CD4-positive, CD25-positive, alpha-beta regulatory T cell (primary cell): ENCODE measurements at regions not wholly inside any gene's neighbourhood (a gene's known extent, or its start where the extent isn't known, plus 50 kb on each side); places are given as distances from the start of the nearest gene placed in this dataset.
"Not testable (repeated sequence)": the region's sequence is repeated elsewhere in the genome, so short reads cannot be mapped to it uniquely, and the experiment has no call there.

ENCODE experiments used
- ATAC-seq, 2 donors: fragments of 150-1000 bp; cut with Tn5 transposase; one replicate each; pipeline ENCODE4 v1.10.0; 2021; ENCODE audit warnings: low read depth in 2 of 2, moderate number of reproducible peaks in 2 of 2, moderate library complexity in 1 of 2
- DNase-seq, 3 donors: peaks; one replicate each; pipeline versions ENCODE4 v3.0.0 to v3.0.0-alpha.2; 2012 to 2022; ENCODE audit warnings: mixed read lengths in 1 of 3
- H3K27ac ChIP-seq: one replicate; pipeline ENCODE4 v1.7.0; 2013; ENCODE audit warnings: mild to moderate bottlenecking, low read length; ENCODE audit not compliant: insufficient read depth, poor library complexity, severe bottlenecking
- H3K27me3 ChIP-seq: one replicate; pipeline ENCODE4 v1.7.0; 2013; ENCODE audit warnings: low read length; ENCODE audit not compliant: control insufficient read depth, insufficient read depth
- H3K36me3 ChIP-seq: one replicate; pipeline ENCODE4 v1.7.0; 2013; ENCODE audit warnings: mild to moderate bottlenecking, low read length, moderate library complexity; ENCODE audit not compliant: control insufficient read depth, insufficient read depth
- H3K4me1 ChIP-seq: 2 replicates; pipeline ENCODE4 v1.7.0; 2013; ENCODE audit warnings: mild to moderate bottlenecking, low read length; ENCODE audit not compliant: insufficient read depth, control insufficient read depth, poor library complexity, severe bottlenecking
- H3K4me3 ChIP-seq: one replicate; pipeline ENCODE4 v1.7.0; 2013; ENCODE audit warnings: low read depth, mild to moderate bottlenecking, low read length, moderate library complexity
- H3K9me3 ChIP-seq, 2 experiments: 1 replicate in 1 of 2; 2 replicates in 1 of 2; pipeline ENCODE4 v1.7.0; 2013; ENCODE audit warnings: low read length in 2 of 2, mild to moderate bottlenecking in 1 of 2, moderate library complexity in 1 of 2; ENCODE audit not compliant: control insufficient read depth in 2 of 2
- H3K27ac Mint-ChIP-seq, 3 donors: one replicate each; pipeline ENCODE4 v1.8.0; 2020 to 2022; ENCODE audit warnings: mild to moderate bottlenecking in 3 of 3, mixed read lengths in 3 of 3, moderate library complexity in 2 of 3
- H3K27me3 Mint-ChIP-seq: one replicate; pipeline ENCODE4 v1.8.0; 2022; ENCODE audit warnings: mild to moderate bottlenecking, mixed read lengths
- H3K36me3 Mint-ChIP-seq: one replicate; pipeline ENCODE4 v1.8.0; 2020; ENCODE audit warnings: mixed read lengths
- H3K4me1 Mint-ChIP-seq, 4 donors: one replicate each; pipeline ENCODE4 v1.8.0; 2020 to 2022; ENCODE audit warnings: mixed read lengths in 4 of 4, mild to moderate bottlenecking in 1 of 4
- H3K4me3 Mint-ChIP-seq, 4 donors: one replicate each; pipeline ENCODE4 v1.8.0; 2020 to 2022; ENCODE audit warnings: mild to moderate bottlenecking in 4 of 4, mixed read lengths in 4 of 4, moderate library complexity in 3 of 4
- H3K9me3 Mint-ChIP-seq, 7 donors: one replicate each; pipeline ENCODE4 v1.8.0; 2020 to 2022; ENCODE audit warnings: mixed read lengths in 7 of 7, mild to moderate bottlenecking in 3 of 7, moderate library complexity in 2 of 7

- DNase-seq, result no peak
- Mint-ChIP-seq H3K27me3 (no peaks in the 10 kb centered on the region), H3K27ac (no peak overlapping the region), H3K9me3 (peaks cover 0 to 9% (median 0%) of the 10 kb centered on the region in 7 donors), H3K4me1 (no peaks in the 10 kb centered on the region), H3K36me3 (no peaks in the 10 kb centered on the region), H3K4me3 (no peak overlapping the region)
- H3K27ac ChIP-seq, result no peak overlapping the region
- no peaks in the 10 kb centered on the region for H3K27me3 ChIP-seq
- H3K4me3 ChIP-seq, result no peak overlapping the region
- no peaks in the 10 kb centered on the region for H3K36me3 ChIP-seq
- no peaks in the 10 kb centered on the region for H3K9me3 ChIP-seq
- no peak for ATAC-seq
- no peaks in the 10 kb centered on the region for H3K4me1 ChIP-seq
These were observed 318.2 kb upstream of the RGS17 start for GRCh38 chr6:153449279-153449678.

- not testable (repeated sequence) for H3K36me3 ChIP-seq, H3K27me3 ChIP-seq, H3K4me1 Mint-ChIP-seq, H3K27ac ChIP-seq, H3K4me3 Mint-ChIP-seq, H3K36me3 Mint-ChIP-seq, H3K27ac Mint-ChIP-seq, ATAC-seq, H3K4me3 ChIP-seq, H3K9me3 ChIP-seq, H3K4me1 ChIP-seq, DNase-seq, H3K9me3 Mint-ChIP-seq, H3K27me3 Mint-ChIP-seq
These were observed 311.7 kb upstream of the RGS17 start for GRCh38 chr6:153442749-153443148.

- no peaks in the 10 kb centered on the region for H3K36me3 ChIP-seq
- ATAC-seq, result no peak
- H3K27ac Mint-ChIP-seq, result no peak overlapping the region
- DNase-seq, result no peak
- H3K27me3 Mint-ChIP-seq, result no peaks in the 10 kb centered on the region
- H3K27me3 ChIP-seq, result no peaks in the 10 kb centered on the region
- no peaks in the 10 kb centered on the region for H3K36me3 Mint-ChIP-seq
- H3K4me3 ChIP-seq, result no peak overlapping the region
- H3K4me3 Mint-ChIP-seq, result no peak overlapping the region
- H3K4me1 Mint-ChIP-seq, result no peaks in the 10 kb centered on the region
- H3K27ac ChIP-seq, result no peak overlapping the region
- H3K9me3 Mint-ChIP-seq, result peaks cover 0 to 8% (median 2%) of the 10 kb centered on the region in 7 donors
- H3K4me1 ChIP-seq, result no peaks in the 10 kb centered on the region
- H3K9me3 ChIP-seq, result no peaks in the 10 kb centered on the region
These were observed 311.0 kb upstream of the RGS17 start for GRCh38 chr6:153442096-153442495.

GRCh38 chr6:153437193-153437592, 306.1 kb upstream of the RGS17 start:
- H3K9me3 Mint-ChIP-seq, result peaks cover 0 to 4% (median 1%) of the 10 kb centered on the region in 7 donors
- no peak for ATAC-seq
- no peaks in the 10 kb centered on the region for H3K4me1 Mint-ChIP-seq
- no peak overlapping the region for H3K4me3 ChIP-seq
- no peaks in the 10 kb centered on the region for H3K9me3 ChIP-seq
- no peak overlapping the region for H3K4me3 Mint-ChIP-seq
- H3K36me3 Mint-ChIP-seq, result no peaks in the 10 kb centered on the region
- no peaks in the 10 kb centered on the region for H3K36me3 ChIP-seq
- no peaks in the 10 kb centered on the region for H3K4me1 ChIP-seq
- no peak overlapping the region for H3K27ac Mint-ChIP-seq
- H3K27me3 ChIP-seq, result no peaks in the 10 kb centered on the region
- H3K27ac ChIP-seq, result no peak overlapping the region
- no peaks in the 10 kb centered on the region for H3K27me3 Mint-ChIP-seq
- no peak for DNase-seq

- H3K27me3 Mint-ChIP-seq, result no peaks in the 10 kb centered on the region
- no peaks in the 10 kb centered on the region for H3K4me1 Mint-ChIP-seq
- H3K4me3 Mint-ChIP-seq, result no peak overlapping the region
- Histone ChIP-seq H3K4me3 (no peak overlapping the region), H3K27me3 (no peaks in the 10 kb centered on the region), H3K27ac (no peak overlapping the region), H3K9me3 (no peaks in the 10 kb centered on the region), H3K4me1 (no peaks in the 10 kb centered on the region), H3K36me3 (no peaks in the 10 kb centered on the region)
- no peak overlapping the region for H3K27ac Mint-ChIP-seq
- H3K9me3 Mint-ChIP-seq, result peaks cover 0 to 4% (median 0%) of the 10 kb centered on the region in 7 donors
- DNase-seq (no peak), ATAC-seq (no peak)
- H3K36me3 Mint-ChIP-seq, result no peaks in the 10 kb centered on the region
These were observed 305.3 kb upstream of the RGS17 start for GRCh38 chr6:153436351-153436750.

- Mint-ChIP-seq H3K27ac (no peak overlapping the region), H3K4me1 (no peaks in the 10 kb centered on the region), H3K4me3 (no peak overlapping the region), H3K36me3 (no peaks in the 10 kb centered on the region), H3K27me3 (no peaks in the 10 kb centered on the region), H3K9me3 (peaks cover 0 to 4% (median 0%) of the 10 kb centered on the region in 7 donors)
- no peaks in the 10 kb centered on the region for H3K9me3 ChIP-seq
- H3K36me3 ChIP-seq, result no peaks in the 10 kb centered on the region
- no peaks in the 10 kb centered on the region for H3K4me1 ChIP-seq
- DNase-seq (no peak), ATAC-seq (no peak)
- H3K4me3 ChIP-seq, result no peak overlapping the region
- no peak overlapping the region for H3K27ac ChIP-seq
- H3K27me3 ChIP-seq, result no peaks in the 10 kb centered on the region
These were observed 304.7 kb upstream of the RGS17 start for GRCh38 chr6:153435787-153436186.

- no peak overlapping the region for H3K4me3 Mint-ChIP-seq
- H3K27me3 Mint-ChIP-seq, result no peaks in the 10 kb centered on the region
- no peak overlapping the region for H3K27ac ChIP-seq
- DNase-seq (no peak), ATAC-seq (no peak)
- no peak overlapping the region for H3K27ac Mint-ChIP-seq
- no peaks in the 10 kb centered on the region for H3K36me3 Mint-ChIP-seq
- H3K4me3 ChIP-seq, result no peak overlapping the region
- no peaks in the 10 kb centered on the region for H3K9me3 ChIP-seq
- H3K4me1 Mint-ChIP-seq, result no peaks in the 10 kb centered on the region
- no peaks in the 10 kb centered on the region for H3K36me3 ChIP-seq
- H3K9me3 Mint-ChIP-seq, result peaks cover 0 to 7% (median 4%) of the 10 kb centered on the region in 7 donors
- no peaks in the 10 kb centered on the region for H3K4me1 ChIP-seq
- no peaks in the 10 kb centered on the region for H3K27me3 ChIP-seq
These were observed 294.5 kb upstream of the RGS17 start for GRCh38 chr6:153425536-153425935.

- no peak for ATAC-seq
- H3K27ac ChIP-seq, result no peak overlapping the region
These were observed 293.8 kb upstream of the RGS17 start for GRCh38 chr6:153424719-153425400.

More at GRCh38 chr6:153424719-153425400, 293.8 kb upstream of the RGS17 start:
- Histone ChIP-seq H3K4me3 (no peak overlapping the region), H3K9me3 (no peaks in the 10 kb centered on the region), H3K27me3 (no peaks in the 10 kb centered on the region), H3K36me3 (no peaks in the 10 kb centered on the region), H3K4me1 (no peaks in the 10 kb centered on the region)
- no peak overlapping the region for H3K27ac Mint-ChIP-seq
- H3K4me1 Mint-ChIP-seq, result no peaks in the 10 kb centered on the region
- no peak for DNase-seq
- H3K4me3 Mint-ChIP-seq, result no peak overlapping the region
- no peaks in the 10 kb centered on the region for H3K36me3 Mint-ChIP-seq
- peaks cover 0 to 7% (median 1%) of the 10 kb centered on the region in 7 donors for H3K9me3 Mint-ChIP-seq
- H3K27me3 Mint-ChIP-seq, result no peaks in the 10 kb centered on the region
